Breast epithelium (tissue), 4 donors: ENCODE measurements at regions not wholly inside any gene's neighbourhood (a gene's known extent, or its start where the extent isn't known, plus 50 kb on each side); places are given as distances from the start of the nearest gene placed in this dataset.

Experiments used
- DNase-seq, 2 donors: peaks; one replicate each; pipeline ENCODE4 v3.0.0-alpha.2; 2019; ENCODE audit warnings: low spot score in 2 of 2
- H3K27ac ChIP-seq, 2 donors: fragments of 200-600 bp; sonication (generic) in 1 of 2; one replicate each; pipeline ENCODE4 v1.5.1; 2016 to 2019; ENCODE audit warnings: mild to moderate bottlenecking in 1 of 2
- H3K27me3 ChIP-seq, 2 donors: fragments of 200-600 bp; sonication (generic) in 1 of 2; one replicate each; pipeline versions ENCODE4 v1.5.1 to v1.6.0; 2017 to 2019; ENCODE audit warnings: control low read depth in 1 of 2, mild to moderate bottlenecking in 1 of 2
- H3K36me3 ChIP-seq: fragments of 200-600 bp; one replicate; pipeline ENCODE4 v1.5.1; 2019
- H3K4me1 ChIP-seq, 2 donors: fragments of 200-600 bp; sonication (generic); one replicate each; pipeline ENCODE4 v1.5.1; 2016 to 2019; ENCODE audit warnings: control low read depth in 1 of 2
- H3K4me3 ChIP-seq, 3 donors: fragments of 200-600 bp; sonication (generic); 1 replicate in 2 of 3; 2 replicates in 1 of 3; pipeline ENCODE4 v1.5.1; 2016 to 2019; ENCODE audit warnings: mild to moderate bottlenecking in 3 of 3, moderate library complexity in 2 of 3
- H3K9me3 ChIP-seq, 2 donors: fragments of 200-600 bp; sonication (generic) in 1 of 2; one replicate each; pipeline ENCODE4 v1.5.1; 2016 to 2019; ENCODE audit warnings: control low read depth in 1 of 2
- CTCF ChIP-seq, 3 donors: fragments of 450-650 bp; IDR thresholded peaks; one replicate each; pipeline ENCODE4 v1.5.1; 2016 to 2017; ENCODE audit warnings: antibody characterized with exemption in 3 of 3, mild to moderate bottlenecking in 3 of 3, moderate library complexity in 3 of 3
- POLR2A ChIP-seq: fragments of 450-650 bp; IDR thresholded peaks from one replicate; pipeline ENCODE4 v1.6.1; 2016; ENCODE audit warnings: antibody characterized with exemption, mild to moderate bottlenecking, moderate library complexity
- POLR2AphosphoS5 ChIP-seq, 3 donors: sonication (generic); formaldehyde crosslinking; IDR thresholded peaks; one replicate each; pipeline ENCODE4 v1.6.1; 2017; ENCODE audit warnings: antibody characterized with exemption in 3 of 3
- intact Hi-C: fragments of 100-400 bp; cut with DNase I; formaldehyde crosslinking; loops from one replicate; pipeline ENCODE4 v1.15.1; 2023; ENCODE audit warnings: low total_unique reads

- H3K4me1 ChIP-seq = no peaks in the 10 kb centered on the region
- no peak for DNase-seq
- no peak overlapping the region for H3K27ac ChIP-seq
- H3K9me3 ChIP-seq = no peaks in the 10 kb centered on the region
- intact Hi-C loops = no loop called here
- TF ChIP-seq POLR2AphosphoS5 (IDR thresholded peaks at IDR 0.05) (no peak), CTCF (IDR thresholded peaks at IDR 0.05) (no peak), POLR2A (no peak)
- no peaks in the 10 kb centered on the region for H3K36me3 ChIP-seq
- H3K27me3 ChIP-seq = no peaks in the 10 kb centered on the region
- H3K4me3 ChIP-seq = no peak overlapping the region
These were observed 200.2 kb upstream of the ID4 start for GRCh38 chr6:19637010-19637409.

GRCh38 chr6:19638931-19639330 lies 198.2 kb upstream of the ID4 start:
- TF ChIP-seq POLR2AphosphoS5 (IDR thresholded peaks at IDR 0.05) (no peak), CTCF (IDR thresholded peaks at IDR 0.05) (no peak), POLR2A (no peak)
- Histone ChIP-seq H3K27me3 (no peaks in the 10 kb centered on the region), H3K4me3 (no peak overlapping the region), H3K9me3 (no peaks in the 10 kb centered on the region), H3K36me3 (no peaks in the 10 kb centered on the region), H3K4me1 (no peaks in the 10 kb centered on the region), H3K27ac (no peak overlapping the region)
- DNase-seq = no peak
- intact Hi-C loops = no loop called here

- no peaks in the 10 kb centered on the region for H3K9me3 ChIP-seq
- TF ChIP-seq CTCF (IDR thresholded peaks at IDR 0.05) (no peak), POLR2A (no peak), POLR2AphosphoS5 (IDR thresholded peaks at IDR 0.05) (no peak)
- H3K27ac ChIP-seq = no peak overlapping the region
- H3K27me3 ChIP-seq = no peaks in the 10 kb centered on the region
- no peaks in the 10 kb centered on the region for H3K36me3 ChIP-seq
- no peaks in the 10 kb centered on the region for H3K4me1 ChIP-seq
- intact Hi-C loops = no loop called here
- H3K4me3 ChIP-seq = no peak overlapping the region
- DNase-seq = no peak
These were observed 193.9 kb upstream of the ID4 start for GRCh38 chr6:19643287-19643686.

GRCh38 chr6:19643713-19644112 lies 193.5 kb upstream of the ID4 start:
- TF ChIP-seq CTCF (IDR thresholded peaks at IDR 0.05) (no peak), POLR2A (no peak), POLR2AphosphoS5 (IDR thresholded peaks at IDR 0.05) (no peak)
- Histone ChIP-seq H3K4me1 (no peaks in the 10 kb centered on the region), H3K27me3 (no peaks in the 10 kb centered on the region), H3K36me3 (no peaks in the 10 kb centered on the region), H3K9me3 (no peaks in the 10 kb centered on the region), H3K4me3 (no peak overlapping the region), H3K27ac (no peak overlapping the region)
- intact Hi-C loops = no loop called here
- DNase-seq = no peak

- H3K4me1 ChIP-seq = no peaks in the 10 kb centered on the region
- TF ChIP-seq CTCF (IDR thresholded peaks at IDR 0.05) (no peak), POLR2A (no peak), POLR2AphosphoS5 (IDR thresholded peaks at IDR 0.05) (no peak)
- H3K27ac ChIP-seq = no peak overlapping the region
- no peaks in the 10 kb centered on the region for H3K9me3 ChIP-seq
- DNase-seq = no peak
- H3K36me3 ChIP-seq = no peaks in the 10 kb centered on the region
- intact Hi-C loops = no loop called here
- no peaks in the 10 kb centered on the region for H3K27me3 ChIP-seq
- no peak overlapping the region for H3K4me3 ChIP-seq
These were observed 181.4 kb upstream of the ID4 start for GRCh38 chr6:19655744-19656143.
